Astrocyte (in vitro differentiated cells and primary cell): ENCODE measurements at regions not wholly inside any gene's neighbourhood (a gene's known extent, or its start where the extent isn't known, plus 50 kb on each side); places are given as distances from the start of the nearest gene placed in this dataset.

Source experiments
- DNase-seq: peaks from one replicate; pipeline ENCODE4 v3.0.0-alpha.2; 2010; ENCODE audit warnings: low read depth
- FAIRE-seq: peaks from 2 replicates; lab custom pipeline; 2011; peaks lifted over from hg19 to GRCh38; lab: Jason Lieb, UNC
- H2AFZ ChIP-seq: 2 replicates; pipeline ENCODE4 v1.6.0; 2012; ENCODE audit warnings: low read depth, low read length, inconsistent platforms
- H3K27ac ChIP-seq: 2 replicates; pipeline ENCODE4 v1.5.1; 2011; ENCODE audit warnings: low read depth, low read length, inconsistent platforms
- H3K27me3 ChIP-seq: 2 replicates; pipeline ENCODE4 v1.6.0; 2011; ENCODE audit warnings: low read length, inconsistent platforms; ENCODE audit not compliant: insufficient read depth
- H3K36me3 ChIP-seq: 2 replicates; pipeline ENCODE4 v1.5.1; 2011; ENCODE audit warnings: low read length, inconsistent platforms; ENCODE audit not compliant: insufficient read depth
- H3K4me1 ChIP-seq: 2 replicates; pipeline ENCODE4 v1.5.1; 2011; ENCODE audit warnings: low read length, inconsistent platforms; ENCODE audit not compliant: insufficient read depth
- H3K4me2 ChIP-seq: 2 replicates; pipeline ENCODE4 v1.6.0; 2012; ENCODE audit warnings: low read length, inconsistent platforms
- H3K4me3 ChIP-seq: 2 replicates; pipeline ENCODE4 v1.5.1; 2011; ENCODE audit warnings: low read depth, mild to moderate bottlenecking, low read length, inconsistent platforms; ENCODE audit not compliant: insufficient read depth
- H3K79me2 ChIP-seq: 2 replicates; pipeline ENCODE4 v1.6.0; 2012; ENCODE audit warnings: mild to moderate bottlenecking, low read length, inconsistent platforms; ENCODE audit not compliant: insufficient read depth
- H3K9ac ChIP-seq: 2 replicates; pipeline ENCODE4 v1.6.0; 2012; ENCODE audit warnings: mild to moderate bottlenecking, low read length, inconsistent platforms
- H3K9me3 ChIP-seq: 2 replicates; pipeline ENCODE4 v1.5.1; 2012; ENCODE audit warnings: low read depth, mild to moderate bottlenecking, low read length, inconsistent platforms; ENCODE audit not compliant: insufficient read depth
- H4K20me1 ChIP-seq: 2 replicates; pipeline ENCODE4 v1.6.0; 2012; ENCODE audit warnings: low read length, inconsistent platforms; ENCODE audit not compliant: insufficient read depth
- H3K27ac Mint-ChIP-seq: one replicate; pipeline ENCODE4 v1.8.0; 2021; ENCODE audit warnings: mild to moderate bottlenecking, mixed read lengths; ENCODE audit not compliant: unreplicated experiment
- H3K27me3 Mint-ChIP-seq: one replicate; pipeline ENCODE4 v1.8.0; 2021; ENCODE audit warnings: low read depth, mixed read lengths; ENCODE audit not compliant: unreplicated experiment
- H3K36me3 Mint-ChIP-seq: one replicate; pipeline ENCODE4 v1.8.0; 2021; ENCODE audit warnings: low read depth, mixed read lengths; ENCODE audit not compliant: unreplicated experiment
- H3K4me1 Mint-ChIP-seq: one replicate; pipeline ENCODE4 v1.8.0; 2021; ENCODE audit warnings: low read depth, mixed read lengths; ENCODE audit not compliant: unreplicated experiment
- H3K4me3 Mint-ChIP-seq: one replicate; pipeline ENCODE4 v1.8.0; 2021; ENCODE audit warnings: mild to moderate bottlenecking, moderate library complexity, mixed read lengths; ENCODE audit not compliant: unreplicated experiment
- H3K9me3 Mint-ChIP-seq: one replicate; pipeline ENCODE4 v1.8.0; 2021; ENCODE audit warnings: mild to moderate bottlenecking, mixed read lengths; ENCODE audit not compliant: unreplicated experiment
- CTCF ChIP-seq: IDR thresholded peaks from 2 replicates; pipeline ENCODE4 v1.5.1; 2011; ENCODE audit warnings: low read depth, mild to moderate bottlenecking, inconsistent platforms, low read length, moderate library complexity; ENCODE audit not compliant: insufficient read depth
- EZH2 ChIP-seq: IDR thresholded peaks from 2 replicates; pipeline ENCODE4 v1.6.1; 2012; ENCODE audit warnings: mild to moderate bottlenecking, low read length, inconsistent platforms; ENCODE audit not compliant: insufficient read depth

GRCh38 chr15:88309363-88309762 is 52.8 kb upstream of the NTRK3 start:
- no peaks in the 10 kb centered on the region for H3K9me3 ChIP-seq
- H3K4me1 ChIP-seq = no peaks in the 10 kb centered on the region
- Mint-ChIP-seq H3K4me1 (no peaks in the 10 kb centered on the region), H3K4me3 (no peak overlapping the region), H3K9me3 (peaks cover 10% of the 10 kb centered on the region), H3K36me3 (no peaks in the 10 kb centered on the region), H3K27me3 (peaks cover 30% of the 10 kb centered on the region), H3K27ac (no peak overlapping the region)
- no peak overlapping the region for H3K4me2 ChIP-seq
- no peak for FAIRE-seq
- H3K27ac ChIP-seq = no peak overlapping the region
- H3K4me3 ChIP-seq = no peak overlapping the region
- no peak overlapping the region for H3K9ac ChIP-seq
- no peak for TF ChIP-seq CTCF
- no peak for TF ChIP-seq EZH2
- no peaks in the 10 kb centered on the region for H3K27me3 ChIP-seq
- H2AFZ ChIP-seq = no peak overlapping the region
- H3K79me2 ChIP-seq = no peaks in the 10 kb centered on the region
- H3K36me3 ChIP-seq = no peaks in the 10 kb centered on the region
- no peak for DNase-seq
- no peaks in the 10 kb centered on the region for H4K20me1 ChIP-seq

GRCh38 chr15:88307344-88307743 is 50.8 kb upstream of the NTRK3 start:
- Histone ChIP-seq H3K4me2 (no peak overlapping the region), H3K4me1 (no peaks in the 10 kb centered on the region), H3K9ac (no peak overlapping the region), H4K20me1 (no peaks in the 10 kb centered on the region), H3K36me3 (no peaks in the 10 kb centered on the region), H3K27ac (no peak overlapping the region), H3K9me3 (no peaks in the 10 kb centered on the region), H3K79me2 (no peaks in the 10 kb centered on the region), H2AFZ (no peak overlapping the region), H3K4me3 (no peak overlapping the region), H3K27me3 (no peaks in the 10 kb centered on the region)
- H3K27me3 Mint-ChIP-seq = peaks cover 22% of the 10 kb centered on the region
- no peak overlapping the region for H3K27ac Mint-ChIP-seq
- no peak for FAIRE-seq
- H3K9me3 Mint-ChIP-seq = peaks cover 5% of the 10 kb centered on the region
- DNase-seq = no peak
- H3K36me3 Mint-ChIP-seq = no peaks in the 10 kb centered on the region
- no peak overlapping the region for H3K4me3 Mint-ChIP-seq
- no peaks in the 10 kb centered on the region for H3K4me1 Mint-ChIP-seq
- no peak for TF ChIP-seq CTCF
